Endothelial cell of umbilical vein (primary cell): ENCODE measurements at regions not wholly inside any gene's neighbourhood (a gene's known extent, or its start where the extent isn't known, plus 50 kb on each side); places are given as distances from the start of the nearest gene placed in this dataset.
A peak's percentile ranks its signal among the peaks of the same experiment; 100 is the strongest.

ENCODE experiments used
- BruUV-seq: library from RNA; stranded (reverse); fragments of 400-500 nt; replicated peaks from 2 replicates; lab custom pipeline; 2021; lab: Mats Ljungman, UMichigan
- CTCF ChIA-PET: fragments of 300-600, 350-600 bp; sonication (Branson Sonifier 250); formaldehyde crosslinking; loops from one replicate; lab custom pipeline; 2021; ENCODE audit warnings: antibody characterized with exemption, inconsistent platforms; lab: Charles Lee
- POLR2A ChIA-PET: fragments of 300-600, 350-600 bp; sonication (Branson Sonifier 250); formaldehyde crosslinking; loops from one replicate; lab custom pipeline; 2021; ENCODE audit warnings: antibody characterized with exemption, inconsistent platforms; lab: Charles Lee
- DNase-seq: peaks from one replicate; pipeline ENCODE4 v3.0.0-alpha.2; 2011; ENCODE audit warnings: low read depth, low spot score
- FAIRE-seq: peaks from 2 replicates; lab custom pipeline; 2011; peaks lifted over from hg19 to GRCh38; lab: Jason Lieb, UNC
- H2AFZ ChIP-seq: 2 replicates; pipeline ENCODE4 v1.6.0; 2012; ENCODE audit warnings: low read depth, low read length, control low read depth, inconsistent platforms
- H3K27ac ChIP-seq: 2 replicates; pipeline ENCODE4 v1.5.1; 2011; ENCODE audit warnings: low read depth, mild to moderate bottlenecking, control low read depth, low read length, moderate library complexity; ENCODE audit not compliant: insufficient read depth
- H3K27me3 ChIP-seq, 2 experiments: 2 replicates each; pipeline versions ENCODE4 v1.6.0 to v1.6.1; 2011; ENCODE audit warnings: low read length in 2 of 2, mixed read lengths in 1 of 2; ENCODE audit not compliant: control insufficient read depth in 2 of 2, insufficient read depth in 2 of 2
- H3K36me3 ChIP-seq, 2 experiments: 2 replicates in 1 of 2; 3 replicates in 1 of 2; pipeline ENCODE4 v1.5.1; 2011; ENCODE audit warnings: low read length in 2 of 2, mild to moderate bottlenecking in 1 of 2, moderate library complexity in 1 of 2; ENCODE audit not compliant: control insufficient read depth in 2 of 2, insufficient read depth in 2 of 2; ENCODE audit errors: extremely low read depth in 1 of 2
- H3K4me1 ChIP-seq: 3 replicates; pipeline ENCODE4 v1.5.1; 2011; ENCODE audit warnings: mild to moderate bottlenecking, low read length; ENCODE audit not compliant: control insufficient read depth, insufficient read depth; ENCODE audit errors: extremely low read depth
- H3K4me2 ChIP-seq: 2 replicates; pipeline ENCODE4 v1.6.1; 2011; ENCODE audit warnings: low read length, control low read depth, mixed read lengths; ENCODE audit not compliant: insufficient read depth
- H3K4me3 ChIP-seq, 3 experiments: fragments of 200-600 bp in 1 of 3; sonication (generic), shearing (Covaris generic) in 1 of 3; replicated peaks in 1 of 3; 2 replicates each; pipeline ENCODE4 v1.5.1; 2011 to 2016; ENCODE audit warnings: control low read depth in 3 of 3, low read length in 3 of 3, mild to moderate bottlenecking in 2 of 3, inconsistent platforms in 1 of 3, low read depth in 1 of 3, moderate library complexity in 1 of 3; ENCODE audit not compliant: insufficient read depth in 1 of 3
- H3K79me2 ChIP-seq: 2 replicates; pipeline ENCODE4 v1.6.0; 2012; ENCODE audit warnings: low read length, inconsistent platforms; ENCODE audit not compliant: control insufficient read depth, insufficient read depth
- H3K9ac ChIP-seq: replicated peaks from 2 replicates; pipeline ENCODE3; 2011; ENCODE audit warnings: low read length, control low read depth; ENCODE audit not compliant: insufficient read depth; ENCODE audit errors: extremely low read depth
- H3K9me1 ChIP-seq: replicated peaks from 3 replicates; pipeline ENCODE4 v1.6.0; 2011; ENCODE audit warnings: mild to moderate bottlenecking, low read length; ENCODE audit not compliant: control insufficient read depth, insufficient read depth; ENCODE audit errors: extremely low read depth
- H3K9me3 ChIP-seq: replicated peaks from 2 replicates; pipeline ENCODE4 v1.5.1; 2012; ENCODE audit warnings: low read length, inconsistent platforms; ENCODE audit not compliant: control insufficient read depth, insufficient read depth
- H4K20me1 ChIP-seq: replicated peaks from 2 replicates; pipeline ENCODE3; 2011; ENCODE audit warnings: mild to moderate bottlenecking, low read length; ENCODE audit not compliant: control insufficient read depth, insufficient read depth; ENCODE audit errors: extremely low read depth
- EZH2 ChIP-seq: IDR thresholded peaks from 2 replicates; pipeline ENCODE4 v1.6.1; 2012; ENCODE audit warnings: borderline replicate concordance, low read depth, mild to moderate bottlenecking, moderate library complexity, low read length, inconsistent platforms; ENCODE audit not compliant: severe bottlenecking
- FOS ChIP-seq: IDR thresholded peaks from 2 replicates; pipeline ENCODE4 v1.6.1; 2011; ENCODE audit warnings: mild to moderate bottlenecking, low read length, moderate library complexity, borderline replicate concordance; ENCODE audit not compliant: insufficient read depth
- GATA2 ChIP-seq: IDR thresholded peaks from 2 replicates; pipeline ENCODE4 v1.7.0; 2011; ENCODE audit warnings: low read depth, mild to moderate bottlenecking, moderate library complexity, mixed read lengths, low read length; ENCODE audit not compliant: insufficient read length, insufficient read depth
- JUN ChIP-seq: IDR thresholded peaks from 2 replicates; pipeline ENCODE4 v1.6.1; 2011; ENCODE audit warnings: borderline replicate concordance, low read depth; ENCODE audit not compliant: insufficient read length, insufficient read depth
- MYC ChIP-seq: IDR thresholded peaks from one replicate; pipeline ENCODE4 v1.6.1; 2011; ENCODE audit warnings: mild to moderate bottlenecking, low read depth, low read length
- POLR2A ChIP-seq: IDR thresholded peaks from 2 replicates; pipeline ENCODE4 v1.6.1; 2012; ENCODE audit warnings: low read depth, mild to moderate bottlenecking, control low read depth, low read length
- POLR2AphosphoS5 ChIP-seq: IDR thresholded peaks from 2 replicates; pipeline ENCODE4 v1.6.1; 2012; ENCODE audit warnings: low read depth, mild to moderate bottlenecking, control low read depth, low read length, moderate library complexity; ENCODE audit not compliant: insufficient read depth
- dilution Hi-C: fragments of 300-500 bp; cut with MboI; formaldehyde crosslinking; loops from one replicate; pipeline ENCODE4 v1.15.0; 2019; ENCODE audit warnings: low sequenced_read_pairs; ENCODE audit not compliant: extremely low pct_ligation_motif_present
- intact Hi-C: fragments of 100-400 bp; cut with micrococcal nuclease; formaldehyde crosslinking; loops from one replicate; pipeline ENCODE4 v1.10.0; 2022
- TF ChIP-seq, protein P1 (sequence below): IDR thresholded peaks from 2 replicates; pipeline ENCODE4 v1.6.1; 2011; ENCODE audit not compliant: insufficient read depth, insufficient read length

DNA sequence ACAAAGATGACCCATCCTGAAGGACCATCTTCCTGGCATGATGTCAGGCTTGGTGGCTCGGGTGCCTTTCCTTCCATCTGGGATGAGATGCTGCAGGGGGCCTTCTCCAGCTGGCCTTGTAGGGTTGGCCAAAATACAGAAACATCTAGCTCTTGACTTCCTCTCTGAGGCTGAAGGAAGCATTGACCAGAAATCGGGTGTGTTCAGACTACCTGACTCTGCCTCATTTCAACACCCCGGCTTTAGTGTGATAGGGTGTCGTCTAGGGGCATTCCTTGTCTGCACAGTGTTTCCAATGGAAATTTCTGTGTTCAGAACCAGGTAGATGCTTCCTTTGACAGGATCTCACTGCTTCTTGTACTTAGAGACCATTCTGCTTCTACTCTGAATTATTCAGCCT, 115.7 kb upstream of the SPRED2 start:
- intact Hi-C loops = no loop called here
- POLR2A ChIA-PET = no interaction called here

DNA sequence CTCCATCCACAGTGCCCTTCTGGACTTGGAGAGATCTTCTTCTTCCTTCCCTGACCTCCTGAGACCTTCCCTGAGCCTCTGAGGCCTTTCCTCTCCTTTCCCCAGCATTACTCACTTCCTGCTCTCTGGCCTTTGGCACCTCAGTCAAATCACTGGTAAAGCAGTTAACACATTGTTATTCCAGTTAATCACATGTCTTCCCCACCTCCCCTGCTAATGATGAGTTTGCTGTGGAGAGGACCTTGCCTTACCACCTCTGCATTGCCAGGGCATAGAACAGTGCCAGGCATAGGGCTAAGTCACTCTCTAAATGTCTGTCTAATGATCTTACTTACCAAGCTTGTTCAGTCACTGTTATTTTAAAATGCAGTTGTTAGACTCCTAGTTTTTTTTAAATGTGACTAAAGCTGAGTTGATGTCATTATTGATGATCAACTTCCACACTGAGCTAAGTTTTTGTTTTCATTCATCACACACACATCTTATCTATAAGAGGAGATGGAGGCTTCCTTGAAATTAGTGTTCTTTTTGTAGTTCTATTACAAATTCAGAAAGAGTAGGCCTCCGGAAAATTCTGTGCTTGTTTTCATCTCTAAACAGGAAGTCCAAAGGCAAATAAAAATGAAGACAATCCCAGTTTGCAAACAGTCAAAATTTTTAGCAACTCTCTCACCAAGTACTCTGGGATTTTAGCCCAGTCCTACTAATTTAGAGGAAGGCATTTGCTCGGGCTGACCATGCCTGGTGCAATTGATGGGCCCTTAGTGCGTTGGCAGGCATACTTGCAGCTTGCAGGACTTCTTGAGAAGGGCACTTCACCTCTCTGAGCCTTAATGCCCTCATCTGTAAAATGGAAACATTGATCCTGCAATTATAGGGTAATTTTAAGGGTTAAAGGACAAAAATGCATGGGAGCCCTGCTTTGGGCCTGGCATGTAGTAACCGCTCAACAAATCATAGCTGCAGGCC, 113.7 kb upstream of the SPRED2 start:
- Histone ChIP-seq H3K9ac (no peak overlapping the region), H3K27ac (no peak overlapping the region), H3K4me2 (no peak overlapping the region), H3K9me1 (no peaks in the 10 kb centered on the region), H3K36me3 (no peaks in the 10 kb centered on the region), H3K27me3 (no peaks in the 10 kb centered on the region), H3K79me2 (no peaks in the 10 kb centered on the region), H4K20me1 (no peaks in the 10 kb centered on the region), H3K4me1 (peaks cover 11% of the 10 kb centered on the region), H3K9me3 (no peaks in the 10 kb centered on the region), H2AFZ (no peak overlapping the region), H3K4me3 (no peak overlapping the region)
- no TSS peak for BruUV-seq
- dilution Hi-C loops (no loop called here), intact Hi-C loops (no loop called here)
- TF ChIP-seq JUN (peak; percentile 50), MYC (no peak), GATA2 (no peak), POLR2AphosphoS5 (no peak), FOS (peak; percentile 50), EZH2 (no peak)
- ChIA-PET CTCF (interaction anchor here (1.2 to 3.2 kb wide), 2 partner anchors 180 to 281 kb away, joined by 5 to 15 read pairs; no protein-coding TSS in a partner anchor), POLR2A (no interaction called here)
- FAIRE-seq = peak; percentile 94
- DNase-seq = peak; percentile 68

More for the DNA sequence above, 115.7 kb upstream of the SPRED2 start:
- Histone ChIP-seq H3K9me1 (no peaks in the 10 kb centered on the region), H3K4me3 (no peak overlapping the region), H2AFZ (no peak overlapping the region), H3K27ac (no peak overlapping the region), H3K4me1 (peaks cover 11% of the 10 kb centered on the region), H3K36me3 (no peaks in the 10 kb centered on the region), H4K20me1 (no peaks in the 10 kb centered on the region), H3K9ac (no peak overlapping the region), H3K9me3 (no peaks in the 10 kb centered on the region), H3K4me2 (no peak overlapping the region), H3K79me2 (no peaks in the 10 kb centered on the region), H3K27me3 (no peaks in the 10 kb centered on the region)
- FAIRE-seq (no peak), DNase-seq (no peak)
- BruUV-seq = no TSS peak
- TF ChIP-seq GATA2 (no peak), FOS (no peak), JUN (no peak), EZH2 (no peak), POLR2AphosphoS5 (no peak), MYC (no peak), POLR2A (no peak)
- TF ChIP-seq, protein P1, sequence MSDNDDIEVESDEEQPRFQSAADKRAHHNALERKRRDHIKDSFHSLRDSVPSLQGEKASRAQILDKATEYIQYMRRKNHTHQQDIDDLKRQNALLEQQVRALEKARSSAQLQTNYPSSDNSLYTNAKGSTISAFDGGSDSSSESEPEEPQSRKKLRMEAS = no peak
- CTCF ChIA-PET = interaction anchor here (3.2 kb wide), 1 partner anchor 283 kb away, joined by 15 read pairs; no protein-coding TSS in a partner anchor
- dilution Hi-C loops = no loop called here
